ENCODE measurements at regions not wholly inside any gene's neighbourhood (a gene's known extent, or its start where the extent isn't known, plus 50 kb on each side); places are given as distances from the start of the nearest gene placed in this dataset.
A peak's percentile ranks its signal among the peaks of the same experiment; 100 is the strongest.

DNA sequence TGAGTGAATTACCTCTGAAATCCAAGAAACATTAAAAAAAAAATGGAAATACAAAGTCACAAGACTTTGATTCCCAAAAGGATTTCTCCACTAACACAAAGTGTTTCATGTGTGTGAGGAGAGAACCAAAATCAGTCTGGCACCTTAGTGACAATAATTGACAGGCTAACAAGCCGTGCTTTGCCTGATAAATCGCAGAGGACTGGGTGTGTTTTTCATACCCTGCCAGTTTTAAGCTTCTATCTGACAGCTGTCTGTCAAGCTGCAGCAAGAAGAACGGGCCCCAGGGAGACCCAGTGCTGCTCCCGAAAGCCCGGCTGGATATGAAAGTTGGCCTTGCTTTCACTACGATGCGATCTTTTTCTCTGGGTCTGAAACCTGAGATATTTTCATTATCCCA, 101.6 kb upstream of the KCNK2 start:
- Histone ChIP-seq H3K9ac (ENCODE audit: insufficient read depth, low read length) (no peak overlapping the region), H3K4me3 (replicated peaks in 1 of 4; ENCODE audit: control extremely low read depth in 1 of 4, insufficient read depth in 1 of 4, low read depth in 3 of 4, low read length in 4 of 4) (no peak overlapping the region), H3K79me2 (ENCODE audit: control insufficient read depth, insufficient read depth, low read length) (no peaks in the 10 kb centered on the region), H4K20me1 (ENCODE audit: control insufficient read depth, extremely low read depth, insufficient read depth, low read length) (no peaks in the 10 kb centered on the region), H3K36me3 (ENCODE audit: control insufficient read depth, insufficient read depth, low read length) (no peaks in the 10 kb centered on the region), H3K4me1 (ENCODE audit: control insufficient read depth, extremely low read depth, insufficient read depth, low read length) (no peaks in the 10 kb centered on the region), H3K27me3 (ENCODE audit: control insufficient read depth, insufficient read depth, low read length) (no peaks in the 10 kb centered on the region), H3K27ac (ENCODE audit: insufficient read depth, low read length) (no peak overlapping the region), H3K4me2 (ENCODE audit: extremely low read depth, insufficient read depth, low read length) (no peak overlapping the region), H3K9me3 (ENCODE audit: control insufficient read depth, insufficient read depth, low read depth, low read length) (no peaks in the 10 kb centered on the region), H2AFZ (ENCODE audit: low read length) (no peak overlapping the region)
- TF ChIP-seq, protein P1, sequence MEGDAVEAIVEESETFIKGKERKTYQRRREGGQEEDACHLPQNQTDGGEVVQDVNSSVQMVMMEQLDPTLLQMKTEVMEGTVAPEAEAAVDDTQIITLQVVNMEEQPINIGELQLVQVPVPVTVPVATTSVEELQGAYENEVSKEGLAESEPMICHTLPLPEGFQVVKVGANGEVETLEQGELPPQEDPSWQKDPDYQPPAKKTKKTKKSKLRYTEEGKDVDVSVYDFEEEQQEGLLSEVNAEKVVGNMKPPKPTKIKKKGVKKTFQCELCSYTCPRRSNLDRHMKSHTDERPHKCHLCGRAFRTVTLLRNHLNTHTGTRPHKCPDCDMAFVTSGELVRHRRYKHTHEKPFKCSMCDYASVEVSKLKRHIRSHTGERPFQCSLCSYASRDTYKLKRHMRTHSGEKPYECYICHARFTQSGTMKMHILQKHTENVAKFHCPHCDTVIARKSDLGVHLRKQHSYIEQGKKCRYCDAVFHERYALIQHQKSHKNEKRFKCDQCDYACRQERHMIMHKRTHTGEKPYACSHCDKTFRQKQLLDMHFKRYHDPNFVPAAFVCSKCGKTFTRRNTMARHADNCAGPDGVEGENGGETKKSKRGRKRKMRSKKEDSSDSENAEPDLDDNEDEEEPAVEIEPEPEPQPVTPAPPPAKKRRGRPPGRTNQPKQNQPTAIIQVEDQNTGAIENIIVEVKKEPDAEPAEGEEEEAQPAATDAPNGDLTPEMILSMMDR (conservative IDR thresholded peaks at IDR 0.05 in 1 of 2, IDR thresholded peaks at IDR 0.05 in 1 of 2; ENCODE audit: low read depth in 1 of 2, low read length in 2 of 2): no peak
- no peak for TF ChIP-seq EZH2 (IDR thresholded peaks at IDR 0.05; ENCODE audit: low read length, missing control alignments)
- DNase-seq (ENCODE audit: low read depth in 2 of 2): no peak

DNA sequence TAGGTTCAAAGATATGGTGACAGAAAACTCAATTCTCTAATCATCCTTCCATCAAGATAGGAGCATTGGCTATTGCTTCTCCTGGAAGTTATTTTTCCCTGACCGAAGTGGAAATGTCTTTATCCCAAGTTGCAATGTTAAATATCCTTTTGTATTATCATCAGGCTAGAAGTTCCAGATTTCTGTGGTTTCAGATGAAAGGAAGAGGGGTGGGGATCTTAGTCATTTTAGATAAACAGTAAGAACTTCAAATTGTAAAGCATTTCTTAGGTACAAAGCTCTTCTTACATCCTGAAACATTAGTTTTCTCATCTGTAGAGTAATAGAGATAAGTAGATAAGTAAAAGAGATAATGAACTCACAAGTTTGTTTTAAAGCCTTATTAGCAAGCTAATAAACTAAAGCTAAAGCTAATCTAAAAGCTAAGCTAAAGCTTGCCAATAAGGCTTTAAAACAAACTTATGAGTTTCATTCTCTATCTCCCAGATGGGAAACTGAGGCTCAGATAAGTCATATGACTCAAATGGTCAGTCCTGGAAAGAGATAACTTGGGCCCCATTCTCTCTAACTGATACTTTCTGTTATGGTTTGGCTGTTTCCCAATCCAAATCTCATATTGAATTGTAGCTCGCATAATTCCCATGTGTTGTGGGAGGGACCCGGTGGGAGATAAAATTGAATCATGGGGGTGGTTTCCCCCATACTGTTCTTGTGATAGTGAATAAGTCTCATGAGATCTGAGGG, 99.2 kb upstream of the KCNK2 start:
- Histone ChIP-seq H3K9me3 (ENCODE audit: control insufficient read depth, insufficient read depth, low read depth, low read length) (no peaks in the 10 kb centered on the region), H2AFZ (ENCODE audit: low read length) (no peak overlapping the region), H3K4me2 (ENCODE audit: extremely low read depth, insufficient read depth, low read length) (no peak overlapping the region), H3K9ac (ENCODE audit: insufficient read depth, low read length) (no peak overlapping the region), H3K27ac (ENCODE audit: insufficient read depth, low read length) (no peak overlapping the region), H3K79me2 (ENCODE audit: control insufficient read depth, insufficient read depth, low read length) (no peaks in the 10 kb centered on the region), H3K4me1 (ENCODE audit: control insufficient read depth, extremely low read depth, insufficient read depth, low read length) (no peaks in the 10 kb centered on the region), H3K27me3 (ENCODE audit: control insufficient read depth, insufficient read depth, low read length) (no peaks in the 10 kb centered on the region), H4K20me1 (ENCODE audit: control insufficient read depth, extremely low read depth, insufficient read depth, low read length) (no peaks in the 10 kb centered on the region), H3K4me3 (replicated peaks in 1 of 4; ENCODE audit: control extremely low read depth in 1 of 4, insufficient read depth in 1 of 4, low read depth in 3 of 4, low read length in 4 of 4) (no peak overlapping the region), H3K36me3 (ENCODE audit: control insufficient read depth, insufficient read depth, low read length) (no peaks in the 10 kb centered on the region)
- peak; percentile 22 to 93 for DNase-seq (ENCODE audit: low read depth in 2 of 2)
- TF ChIP-seq EZH2 (IDR thresholded peaks at IDR 0.05; ENCODE audit: low read length, missing control alignments): no peak
- TF ChIP-seq, protein P1 (conservative IDR thresholded peaks at IDR 0.05 in 1 of 2, IDR thresholded peaks at IDR 0.05 in 1 of 2; ENCODE audit: low read depth in 1 of 2, low read length in 2 of 2): no peak

- H4K20me1 ChIP-seq (ENCODE audit: control insufficient read depth, extremely low read depth, insufficient read depth, low read length): no peaks in the 10 kb centered on the region
- peak overlapping the region; percentile 43 for H3K27ac ChIP-seq (ENCODE audit: insufficient read depth, low read length)
- H2AFZ ChIP-seq (ENCODE audit: low read length): peak overlapping the region; percentile 82
- H3K4me1 ChIP-seq (ENCODE audit: control insufficient read depth, extremely low read depth, insufficient read depth, low read length): peaks cover 3% of the 10 kb centered on the region
- peak in 1 of 2 donors; percentile 82 for DNase-seq (ENCODE audit: low read depth in 2 of 2)
- no peaks in the 10 kb centered on the region for H3K79me2 ChIP-seq (ENCODE audit: control insufficient read depth, insufficient read depth, low read length)
- TF ChIP-seq, protein P1 (conservative IDR thresholded peaks at IDR 0.05 in 1 of 2, IDR thresholded peaks at IDR 0.05 in 1 of 2; ENCODE audit: low read depth in 1 of 2, low read length in 2 of 2): no peak
- no peak for TF ChIP-seq EZH2 (IDR thresholded peaks at IDR 0.05; ENCODE audit: low read length, missing control alignments)
- H3K9me3 ChIP-seq (ENCODE audit: control insufficient read depth, insufficient read depth, low read depth, low read length): no peaks in the 10 kb centered on the region
- no peak overlapping the region for H3K4me3 ChIP-seq (replicated peaks in 1 of 4; ENCODE audit: control extremely low read depth in 1 of 4, insufficient read depth in 1 of 4, low read depth in 3 of 4, low read length in 4 of 4)
- H3K4me2 ChIP-seq (ENCODE audit: extremely low read depth, insufficient read depth, low read length): no peak overlapping the region
- no peaks in the 10 kb centered on the region for H3K27me3 ChIP-seq (ENCODE audit: control insufficient read depth, insufficient read depth, low read length)
- H3K9ac ChIP-seq (ENCODE audit: insufficient read depth, low read length): no peak overlapping the region
- H3K36me3 ChIP-seq (ENCODE audit: control insufficient read depth, insufficient read depth, low read length): no peaks in the 10 kb centered on the region
Observed at GRCh38 chr1:214989341-214989740, 93.2 kb upstream of the KCNK2 start.
